Right renal pelvis (tissue), 4 donors: ENCODE measurements at regions not wholly inside any gene's neighbourhood (a gene's known extent, or its start where the extent isn't known, plus 50 kb on each side); places are given as distances from the start of the nearest gene placed in this dataset.
A peak's percentile ranks its signal among the peaks of the same experiment; 100 is the strongest.

Experiments
- DNase-seq, 4 donors: peaks; one replicate each; pipeline ENCODE4 v3.0.0-alpha.2; 2013; ENCODE audit warnings: low read depth in 4 of 4, low spot score in 3 of 4, missing footprints in 1 of 4

DNA sequence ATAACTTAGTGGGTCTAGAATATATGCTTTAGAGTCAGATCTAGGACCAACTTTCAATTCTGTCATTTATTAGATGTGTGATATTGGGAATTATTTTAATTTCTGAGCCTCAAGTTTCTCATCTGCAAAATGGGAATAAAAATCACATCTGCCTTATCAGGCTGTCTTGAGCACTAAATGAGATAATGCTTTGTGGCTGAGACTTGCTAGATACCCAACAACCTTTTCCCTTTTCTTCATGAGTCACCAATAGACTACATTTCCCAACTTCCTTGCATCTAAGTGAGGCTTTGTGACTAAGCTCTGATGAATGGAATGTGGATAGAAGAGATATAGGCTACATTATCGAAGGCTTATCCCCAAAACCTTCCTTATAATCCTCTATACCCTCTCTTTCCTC, 220.7 kb upstream of the SESN3 start:
- no peak for DNase-seq

DNA sequence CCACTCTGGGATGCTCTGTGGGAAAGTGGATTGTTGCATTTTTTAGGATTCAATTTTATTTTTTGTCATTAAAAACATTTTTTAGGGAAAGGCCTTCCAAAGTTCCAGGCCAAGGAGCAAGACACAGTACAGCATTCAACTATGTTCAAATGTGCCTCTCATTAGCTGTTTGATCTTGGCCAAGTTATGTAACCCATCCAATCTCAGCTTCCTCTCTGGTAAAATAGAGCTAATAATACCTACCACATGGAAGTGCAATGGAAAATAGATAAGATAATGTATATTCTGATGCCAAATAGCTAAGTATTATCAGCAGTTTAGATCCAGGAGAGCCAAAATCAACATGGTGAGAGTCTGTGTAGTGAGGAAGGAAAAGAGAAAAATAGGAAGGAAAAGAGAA, 220.3 kb upstream of the SESN3 start:
- DNase-seq = no peak

DNA sequence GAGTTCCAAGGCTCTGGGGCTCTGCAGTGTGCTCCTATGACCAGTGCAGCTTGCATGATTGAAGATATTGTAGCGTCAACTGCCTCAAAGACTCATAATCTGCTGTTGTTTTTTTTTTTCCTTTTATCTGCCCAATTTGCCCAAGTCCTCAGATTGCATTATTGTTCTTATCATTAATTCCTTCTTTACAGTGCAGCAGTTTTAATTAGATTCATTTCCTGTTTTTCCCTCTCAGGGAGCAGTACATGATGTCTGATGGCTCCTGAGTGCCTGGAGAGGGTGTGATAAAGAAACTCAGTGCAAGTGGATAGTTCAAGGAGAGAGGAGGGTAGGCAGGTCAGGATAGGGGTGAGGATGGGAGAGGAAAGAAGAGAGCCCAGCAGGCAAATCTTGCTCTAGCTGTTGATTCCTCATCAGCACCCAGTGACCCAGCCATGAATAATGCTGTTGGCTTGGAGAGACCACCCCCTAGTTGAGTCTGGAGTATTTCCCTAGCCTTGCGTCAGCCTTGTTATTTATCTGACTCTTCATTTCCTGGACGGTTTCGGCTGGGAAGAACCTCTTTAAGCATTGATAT, 219.6 kb upstream of the SESN3 start:
- no peak for DNase-seq

DNA sequence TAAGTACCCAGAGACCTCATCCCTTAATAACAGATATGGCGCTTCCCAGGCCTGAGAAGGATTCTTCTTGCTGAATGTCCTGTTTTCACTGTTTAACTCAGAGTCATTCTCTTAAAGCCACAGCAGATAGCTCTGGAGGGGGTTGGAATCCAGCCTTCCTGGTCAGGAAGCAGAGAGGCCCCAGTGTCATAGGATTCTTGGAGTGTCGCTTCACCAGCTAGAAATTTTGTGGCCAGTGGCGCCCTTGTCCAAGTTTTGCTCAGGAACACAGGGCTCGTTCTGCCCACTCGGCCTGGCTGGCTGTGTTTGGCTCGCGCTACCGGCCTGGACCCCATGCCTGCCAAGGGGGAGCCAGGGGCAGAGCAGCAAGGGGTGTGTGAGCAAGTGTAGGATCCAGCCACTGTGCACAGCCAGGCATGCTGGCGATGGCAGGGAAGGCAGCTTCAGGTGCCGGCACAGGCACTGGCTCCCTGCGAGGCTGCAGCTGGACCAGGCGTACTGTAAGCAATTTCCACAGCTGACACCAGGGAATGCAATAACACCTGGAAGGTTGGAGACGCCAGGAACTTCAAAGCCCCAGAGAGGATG, 214.8 kb upstream of the SESN3 start:
- no peak for DNase-seq

DNA sequence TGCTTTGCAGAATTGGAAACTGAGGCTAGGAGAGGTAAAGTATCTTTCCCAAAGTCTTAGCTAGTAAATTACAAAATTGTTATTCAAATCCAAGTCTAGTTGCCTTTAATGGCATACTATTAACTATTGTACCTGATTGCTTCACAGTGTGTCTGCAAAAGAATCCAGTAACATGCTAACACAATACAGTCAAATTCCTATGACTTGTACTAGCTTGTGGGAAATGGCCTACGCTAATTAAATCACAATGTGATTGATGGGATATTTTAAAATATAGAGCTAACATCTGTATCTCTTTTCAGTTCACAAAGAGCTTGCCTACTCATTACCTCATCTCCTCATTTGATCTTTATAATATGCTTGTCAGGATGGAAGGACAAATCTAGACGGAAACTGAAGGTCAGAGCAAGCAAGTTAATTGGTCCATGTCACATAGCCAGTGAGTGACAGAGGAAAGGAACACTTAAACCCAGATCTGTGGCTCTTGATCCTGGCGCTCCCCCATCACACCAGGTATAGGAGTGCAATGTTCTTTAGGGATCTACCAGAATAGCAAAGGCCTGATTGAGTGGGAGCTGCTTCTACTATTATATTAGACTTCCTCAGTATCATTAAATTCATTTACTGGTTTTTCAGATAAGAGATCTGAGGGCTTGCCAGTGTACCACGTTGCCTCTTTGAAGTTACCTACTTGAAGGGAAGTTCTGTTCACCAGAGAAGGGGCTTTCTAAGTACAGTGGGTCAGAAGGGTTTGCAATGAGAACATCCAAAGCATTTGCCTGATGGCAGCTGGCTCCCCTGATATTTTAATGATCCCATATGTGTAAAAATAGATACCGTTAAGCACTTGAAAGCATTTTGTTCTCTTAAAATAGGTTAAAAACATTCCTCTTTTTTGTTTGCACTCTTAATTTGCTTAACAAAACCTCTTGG, 213.6 kb upstream of the SESN3 start:
- no peak for DNase-seq

DNA sequence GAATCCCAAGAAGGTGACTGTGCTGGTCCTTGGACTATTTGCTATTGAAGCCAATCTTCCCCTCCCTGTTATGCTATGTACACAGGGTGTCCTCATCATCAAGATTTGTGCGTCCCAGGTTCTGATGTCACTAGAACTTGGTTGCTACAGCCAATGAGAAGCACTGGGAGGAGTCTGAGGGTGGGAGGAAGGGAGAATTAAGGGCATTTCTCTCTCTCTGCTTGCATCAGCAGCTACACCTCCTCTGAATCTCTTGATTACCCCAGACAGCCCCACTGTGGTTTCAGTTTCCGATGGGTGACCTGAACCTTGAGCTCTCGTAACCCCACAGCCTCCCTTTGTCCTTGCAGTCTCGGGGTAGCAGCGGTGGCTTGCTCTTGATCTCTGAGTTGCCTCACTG, 212.4 kb upstream of the SESN3 start:
- DNase-seq = no peak

DNA sequence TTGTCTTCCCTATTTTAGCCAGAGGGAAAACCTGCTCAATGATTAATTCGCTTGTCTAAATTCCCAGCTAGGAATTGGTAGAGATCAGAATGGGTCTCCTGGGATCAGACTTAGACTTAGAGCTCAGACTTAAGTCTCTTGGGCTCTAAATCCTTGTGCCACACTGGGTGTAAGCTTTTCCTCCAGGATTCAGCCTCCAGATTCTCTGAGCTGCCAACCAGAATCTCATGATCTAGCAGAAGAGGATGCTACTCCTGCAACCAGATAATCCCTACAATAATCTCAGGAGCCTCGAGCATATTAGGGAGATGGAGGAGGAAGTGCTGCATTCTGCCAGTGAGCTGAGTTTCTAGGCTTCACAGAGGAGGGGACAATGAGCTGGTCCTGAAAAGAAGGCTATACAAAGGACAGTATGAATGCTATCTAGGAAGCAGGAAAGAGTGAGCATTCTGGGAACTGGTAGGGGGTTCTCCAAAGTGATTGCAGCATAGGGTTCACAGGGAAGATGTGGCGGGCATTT, 211.6 kb upstream of the SESN3 start:
- no peak for DNase-seq

DNA sequence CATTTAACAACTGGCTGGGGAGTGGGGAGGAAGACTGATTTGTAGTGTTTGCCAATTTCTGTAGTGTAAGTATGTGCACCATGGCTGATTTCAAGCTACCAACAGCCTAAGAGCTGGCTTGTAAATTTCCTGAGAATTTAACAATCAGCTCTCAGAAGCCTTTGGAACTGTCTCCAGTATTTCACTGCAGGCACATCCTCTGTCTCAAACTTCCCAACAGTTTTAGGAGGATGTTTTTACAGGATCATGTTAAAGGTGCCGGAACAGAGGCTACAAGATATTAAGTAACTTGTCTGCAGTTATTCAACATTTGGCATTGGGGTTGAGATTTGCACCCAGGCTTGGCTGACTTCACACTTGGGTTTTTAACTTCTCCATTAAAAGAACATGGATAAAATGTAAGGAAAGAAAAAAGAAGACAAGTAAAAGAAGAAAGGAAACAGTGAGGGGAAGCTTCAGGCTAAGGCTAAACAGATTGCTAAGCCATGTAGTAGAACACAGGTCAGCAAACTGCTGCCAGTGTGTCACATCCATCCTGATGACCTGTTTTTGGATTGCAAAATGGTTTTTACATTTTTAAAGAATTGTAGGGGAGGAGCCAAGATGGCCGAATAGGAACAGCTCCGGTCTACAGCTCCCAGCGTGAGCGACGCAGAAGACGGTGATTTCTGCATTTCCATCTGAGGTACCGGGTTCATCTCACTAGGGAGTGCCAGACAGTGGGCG, 204.8 kb upstream of the SESN3 start:
- peak in 2 of 4 donors; percentile 14 to 19 for DNase-seq

DNA sequence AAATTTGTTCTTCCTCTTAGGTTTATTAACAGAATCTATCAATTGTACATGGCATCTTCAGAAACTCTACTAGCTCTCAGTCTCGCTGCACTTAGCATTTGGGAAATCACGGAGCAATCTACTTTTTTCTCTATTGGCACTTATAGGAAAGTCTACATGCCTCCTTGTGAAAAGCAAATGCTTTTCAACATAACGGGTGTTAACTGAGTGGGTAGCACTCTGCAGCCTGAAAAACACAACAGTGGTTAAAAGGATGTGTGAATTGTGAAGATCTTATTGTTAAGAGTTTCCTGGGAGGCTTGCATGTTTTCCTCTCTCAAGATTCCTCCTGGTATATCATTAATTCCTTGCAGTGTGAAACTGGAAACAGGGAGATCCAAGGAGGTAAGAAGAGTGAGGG, 204.2 kb upstream of the SESN3 start:
- DNase-seq = no peak

DNA sequence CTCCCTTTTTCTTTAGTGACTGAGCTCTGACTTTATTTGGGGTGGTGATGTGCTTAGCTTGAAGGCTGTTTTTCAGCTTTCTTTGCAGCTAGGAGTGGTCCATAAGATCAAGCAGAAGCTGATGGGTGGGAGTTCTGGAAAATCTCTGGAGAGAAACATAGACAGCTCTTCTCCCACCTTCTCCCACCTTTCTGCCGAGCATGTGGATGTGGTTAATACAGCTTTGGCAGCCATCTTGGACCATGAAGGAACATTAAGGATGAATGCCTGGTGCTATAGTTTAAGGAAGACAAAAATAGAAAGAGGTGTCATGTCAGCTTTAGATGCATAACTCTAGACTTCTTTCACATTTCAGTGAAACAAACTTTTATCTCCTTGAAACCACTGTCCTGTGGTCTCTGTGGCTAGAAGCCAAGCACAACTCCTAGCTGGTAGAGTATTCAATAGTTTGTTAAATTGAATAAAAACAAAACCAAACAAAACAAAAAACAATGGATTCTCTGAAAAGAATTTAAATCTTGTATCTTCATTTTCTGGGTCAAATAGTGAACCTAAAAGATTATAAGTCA, 203.6 kb upstream of the SESN3 start:
- no peak for DNase-seq

DNA sequence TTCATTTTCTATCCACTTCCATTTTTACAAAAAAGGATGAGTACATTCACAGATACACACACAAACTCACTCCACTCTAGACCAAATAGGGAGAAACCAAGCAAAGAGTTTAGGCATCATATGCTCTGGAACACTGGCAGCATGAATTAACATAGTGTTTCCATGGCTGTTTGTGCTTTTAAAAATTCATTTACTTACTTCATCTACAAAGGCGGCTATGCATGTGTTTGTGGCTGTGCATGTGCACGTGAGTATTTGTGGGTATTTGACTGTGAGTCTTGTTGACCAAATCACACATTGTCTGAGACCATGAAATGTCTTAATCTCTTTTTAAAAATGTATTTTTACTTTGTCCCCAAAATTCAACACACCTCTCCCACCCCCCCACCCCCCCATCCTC, 203.0 kb upstream of the SESN3 start:
- DNase-seq = no peak

DNA sequence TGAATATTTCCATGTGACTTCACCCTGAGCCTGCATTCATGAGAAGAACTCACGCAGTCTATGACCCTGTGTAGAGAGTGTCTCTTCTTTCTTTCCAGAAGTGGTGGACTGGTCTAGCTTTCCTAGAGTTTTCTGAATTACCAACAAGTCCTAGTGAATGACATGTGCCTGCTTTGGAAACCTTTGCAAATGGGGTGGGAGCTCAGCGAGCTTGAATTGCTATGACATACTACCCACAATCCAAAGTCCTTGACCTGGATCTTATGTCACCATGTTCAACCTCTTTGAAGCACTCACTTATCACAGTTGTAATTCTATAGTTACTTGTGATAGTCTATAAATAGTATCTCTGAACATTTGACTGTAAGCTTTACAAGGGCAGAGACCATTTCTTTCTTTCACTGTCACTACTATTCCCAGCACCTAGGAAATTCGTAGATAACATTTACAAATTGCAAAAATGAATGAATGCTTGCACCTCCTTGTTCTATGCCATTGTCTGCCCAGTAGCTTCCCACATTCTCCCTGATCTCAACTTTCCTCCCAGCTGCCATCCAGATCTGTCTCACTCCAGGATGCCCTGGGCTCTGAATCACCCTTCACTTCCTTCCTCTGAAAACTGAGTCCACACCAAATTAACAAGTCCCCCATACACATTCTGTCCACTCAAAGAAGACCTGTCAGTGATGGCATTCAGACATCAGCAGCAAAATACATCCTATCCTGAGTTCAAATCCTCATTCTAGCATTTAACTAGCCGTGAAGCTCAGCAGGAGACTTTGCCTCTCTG, 201.9 kb upstream of the SESN3 start:
- DNase-seq = no peak

DNA sequence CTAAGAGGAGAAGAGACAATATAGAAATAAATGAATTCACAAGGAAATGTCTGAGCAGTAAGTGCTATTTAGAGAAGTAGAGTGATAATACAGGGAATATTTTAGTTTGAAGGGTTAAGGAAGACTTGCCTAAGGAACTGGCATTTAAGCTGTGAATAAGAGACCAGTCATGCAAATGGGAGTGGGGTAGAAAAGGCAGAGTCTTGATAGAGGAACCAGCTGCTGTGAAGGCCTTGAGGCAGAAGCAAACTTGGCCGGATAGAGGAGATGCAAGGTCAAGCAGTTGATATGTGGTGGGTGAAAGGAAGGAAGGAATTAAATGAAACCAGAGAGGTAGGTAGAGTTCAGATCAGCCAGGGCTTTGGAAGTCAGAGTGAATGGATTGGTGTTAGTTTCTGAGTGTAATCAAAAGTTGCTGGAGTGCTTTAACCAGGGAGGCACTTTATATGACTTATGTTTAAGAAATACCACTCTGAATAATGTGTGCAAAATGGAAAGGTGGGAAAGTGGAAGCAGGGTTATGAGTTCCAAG, 198.4 kb upstream of the SESN3 start:
- DNase-seq = no peak

DNA sequence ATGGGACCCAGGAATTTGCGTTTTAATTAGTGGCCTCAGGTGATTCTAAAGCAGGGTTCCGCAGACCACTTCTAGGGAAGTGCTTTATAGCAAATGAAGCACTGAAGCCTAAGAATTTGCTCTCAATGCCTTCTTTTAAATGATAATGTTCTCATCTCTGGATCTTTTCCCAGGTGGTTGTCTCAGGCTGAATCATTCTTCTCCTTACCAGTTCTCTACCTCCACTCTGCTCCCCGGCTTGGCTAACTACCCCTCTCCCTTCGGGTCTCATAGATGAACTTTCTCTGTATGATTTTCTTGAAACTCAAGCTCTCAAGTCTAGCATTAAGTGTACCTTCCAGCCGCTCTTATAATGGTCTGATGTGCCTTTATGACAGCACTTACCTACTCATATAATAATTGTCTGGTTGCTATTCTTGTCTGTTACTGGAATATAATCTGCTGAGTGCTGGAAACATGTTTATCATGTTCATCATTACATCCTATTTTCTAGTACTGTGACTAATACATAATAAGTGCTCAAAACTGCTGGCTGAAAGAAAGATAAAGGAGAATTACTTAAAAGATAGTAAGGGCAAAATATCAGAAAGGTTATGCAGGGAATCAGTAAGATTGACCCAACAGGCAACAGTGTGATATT, 195.9 kb upstream of the SESN3 start:
- no peak for DNase-seq

DNA sequence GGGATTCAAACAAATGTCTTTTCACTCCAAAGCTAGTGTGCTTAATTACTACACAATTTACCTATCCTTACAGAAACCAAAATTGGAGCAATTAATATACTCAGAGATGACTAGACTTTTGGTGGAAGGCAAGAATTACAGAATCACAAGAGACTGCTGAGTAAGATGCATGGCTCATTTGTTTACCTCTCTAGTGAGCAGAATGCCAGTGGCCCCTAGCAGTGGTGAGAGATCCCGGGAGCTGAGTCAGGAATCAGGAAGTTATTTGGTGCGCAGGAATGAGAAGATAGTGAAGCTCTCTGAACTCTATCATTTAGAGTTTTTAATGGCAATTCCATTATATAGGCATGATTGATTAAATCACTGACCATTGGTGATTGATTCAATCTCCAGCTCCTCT, 188.9 kb upstream of the SESN3 start:
- no peak for DNase-seq

DNA sequence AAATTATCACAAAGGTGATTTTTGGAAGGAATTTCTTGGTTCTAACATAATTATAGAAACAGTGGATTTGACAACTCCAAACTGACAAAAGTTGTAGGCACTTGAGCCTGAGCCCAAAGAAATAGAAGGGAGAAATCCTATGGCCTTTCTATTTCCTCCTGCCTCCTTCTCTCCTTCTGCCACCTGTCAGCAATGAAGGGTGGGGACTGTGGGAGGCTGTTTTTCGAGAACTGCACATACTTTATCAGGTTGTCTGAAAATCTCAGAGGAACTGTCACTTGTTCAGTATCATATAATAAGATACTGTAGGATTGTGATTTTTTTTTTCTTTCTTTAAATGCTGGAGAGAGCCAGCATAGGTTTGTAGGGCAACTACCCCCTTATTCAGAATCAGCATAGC, 187.9 kb upstream of the SESN3 start:
- no peak for DNase-seq

DNA sequence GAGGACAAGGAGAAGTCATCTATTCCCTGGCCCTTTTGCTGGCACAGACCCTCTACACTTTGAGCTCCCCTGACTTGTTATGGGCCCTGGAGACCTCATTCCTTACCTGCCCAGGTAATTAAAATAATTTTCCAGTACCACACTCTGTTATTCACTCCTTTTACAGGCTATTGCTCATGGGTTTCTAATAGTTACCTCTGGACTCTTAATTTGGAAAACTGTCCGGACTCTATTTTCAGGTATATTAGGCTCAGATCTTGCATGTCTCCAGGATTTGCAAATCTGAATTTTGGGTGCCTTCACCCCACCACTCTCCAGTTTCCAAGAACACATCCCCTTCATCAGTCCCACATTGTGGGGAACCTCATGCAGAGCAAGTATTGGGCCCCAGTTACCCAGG, 186.8 kb upstream of the SESN3 start:
- no peak for DNase-seq

DNA sequence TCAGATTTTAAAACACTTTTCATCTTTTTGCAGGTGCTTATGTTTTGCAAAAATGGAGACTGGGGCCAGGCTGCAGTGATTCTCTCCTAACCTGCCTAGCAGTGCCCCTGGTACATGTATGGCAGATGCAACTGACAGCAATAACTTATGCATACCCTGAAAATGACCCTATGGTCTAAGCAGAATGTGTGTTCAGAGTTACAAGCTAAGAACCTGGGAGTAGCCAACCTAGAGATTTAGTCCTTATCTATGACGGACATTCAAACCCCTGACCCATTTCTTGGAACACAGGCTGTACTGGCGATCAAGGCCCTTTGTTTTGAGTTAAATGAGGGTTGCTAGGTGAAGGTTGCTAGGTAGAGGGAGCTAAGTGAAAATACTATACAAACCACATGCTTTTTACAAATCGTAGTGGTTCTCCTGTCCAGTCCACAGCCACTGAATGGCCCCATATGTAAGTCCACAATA, 184.9 kb upstream of the SESN3 start:
- DNase-seq = no peak

DNA sequence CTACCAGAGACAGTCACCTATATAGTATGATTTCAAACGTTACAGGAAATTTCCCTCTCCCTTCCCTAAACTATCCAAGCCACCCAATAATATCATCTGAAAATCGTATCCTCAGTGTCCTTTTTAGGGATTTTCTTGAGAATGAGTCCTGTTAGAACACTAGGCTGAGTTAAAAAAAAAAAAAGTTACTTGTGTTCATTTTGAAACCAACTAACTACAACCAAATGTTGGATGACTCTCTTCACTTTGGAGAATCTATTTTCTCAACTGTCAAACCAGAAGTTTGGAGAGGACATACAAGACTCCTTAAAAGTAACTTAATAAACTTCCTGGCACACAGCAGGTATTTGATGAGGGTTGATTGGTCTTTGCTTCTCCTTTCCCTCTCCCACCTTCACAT, 183.2 kb upstream of the SESN3 start:
- no peak for DNase-seq
